ENCODE measurements at regions not wholly inside any gene's neighbourhood (a gene's known extent, or its start where the extent isn't known, plus 50 kb on each side); places are given as distances from the start of the nearest gene placed in this dataset.

DNA sequence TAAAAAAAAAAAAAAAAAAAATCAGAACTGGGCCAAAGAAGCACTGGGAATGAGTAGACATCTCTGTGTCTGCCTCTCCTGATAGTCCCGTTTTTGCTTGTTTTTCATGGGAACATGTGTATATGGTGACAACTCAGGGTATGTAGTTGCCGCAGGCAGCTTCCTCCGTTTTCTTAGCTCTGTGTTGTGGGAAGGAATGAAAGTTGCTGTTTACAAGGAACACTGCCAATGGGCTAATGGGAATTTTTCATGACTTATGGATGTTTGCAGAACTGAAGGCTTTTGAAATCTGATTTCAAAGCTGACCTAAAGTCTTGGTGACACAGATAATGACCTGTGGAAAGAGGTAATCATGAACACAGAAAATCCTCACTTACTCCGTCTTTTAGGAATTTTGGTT is 146.4 kb upstream of the BTG1 start:
- TF ChIP-seq, protein P1, sequence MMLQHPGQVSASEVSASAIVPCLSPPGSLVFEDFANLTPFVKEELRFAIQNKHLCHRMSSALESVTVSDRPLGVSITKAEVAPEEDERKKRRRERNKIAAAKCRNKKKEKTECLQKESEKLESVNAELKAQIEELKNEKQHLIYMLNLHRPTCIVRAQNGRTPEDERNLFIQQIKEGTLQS (IDR thresholded peaks at IDR 0.05) = no peak
- TF ChIP-seq EZH2phosphoT487 (IDR thresholded peaks at IDR 0.05; ENCODE audit: borderline replicate concordance) (no peak), EGR1 (IDR thresholded peaks at IDR 0.05; ENCODE audit: low read depth) (no peak), SIN3A (IDR thresholded peaks at IDR 0.05; ENCODE audit: low read depth) (no peak), SP1 (IDR thresholded peaks at IDR 0.05; ENCODE audit: low read depth) (no peak), FOSL1 (IDR thresholded peaks at IDR 0.05; ENCODE audit: low read depth) (no peak), CEBPB (IDR thresholded peaks at IDR 0.05; ENCODE audit: low read depth) (no peak), TCF7L2 (IDR thresholded peaks at IDR 0.05; ENCODE audit: borderline replicate concordance, extremely low read depth, insufficient read depth, insufficient read length) (no peak), YY1 (IDR thresholded peaks at IDR 0.05; ENCODE audit: extremely low read depth, insufficient replicate concordance, low read depth, low read length) (no peak), RAD21 (IDR thresholded peaks at IDR 0.05; ENCODE audit: low read depth) (no peak), JUND (IDR thresholded peaks at IDR 0.05) (no peak)
- TF ChIP-seq, protein P2, sequence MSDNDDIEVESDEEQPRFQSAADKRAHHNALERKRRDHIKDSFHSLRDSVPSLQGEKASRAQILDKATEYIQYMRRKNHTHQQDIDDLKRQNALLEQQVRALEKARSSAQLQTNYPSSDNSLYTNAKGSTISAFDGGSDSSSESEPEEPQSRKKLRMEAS (IDR thresholded peaks at IDR 0.05) = no peak
- TF ChIP-seq, protein P3, sequence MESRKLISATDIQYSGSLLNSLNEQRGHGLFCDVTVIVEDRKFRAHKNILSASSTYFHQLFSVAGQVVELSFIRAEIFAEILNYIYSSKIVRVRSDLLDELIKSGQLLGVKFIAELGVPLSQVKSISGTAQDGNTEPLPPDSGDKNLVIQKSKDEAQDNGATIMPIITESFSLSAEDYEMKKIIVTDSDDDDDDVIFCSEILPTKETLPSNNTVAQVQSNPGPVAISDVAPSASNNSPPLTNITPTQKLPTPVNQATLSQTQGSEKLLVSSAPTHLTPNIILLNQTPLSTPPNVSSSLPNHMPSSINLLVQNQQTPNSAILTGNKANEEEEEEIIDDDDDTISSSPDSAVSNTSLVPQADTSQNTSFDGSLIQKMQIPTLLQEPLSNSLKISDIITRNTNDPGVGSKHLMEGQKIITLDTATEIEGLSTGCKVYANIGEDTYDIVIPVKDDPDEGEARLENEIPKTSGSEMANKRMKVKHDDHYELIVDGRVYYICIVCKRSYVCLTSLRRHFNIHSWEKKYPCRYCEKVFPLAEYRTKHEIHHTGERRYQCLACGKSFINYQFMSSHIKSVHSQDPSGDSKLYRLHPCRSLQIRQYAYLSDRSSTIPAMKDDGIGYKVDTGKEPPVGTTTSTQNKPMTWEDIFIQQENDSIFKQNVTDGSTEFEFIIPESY (IDR thresholded peaks at IDR 0.05; ENCODE audit: extremely low read depth, insufficient replicate concordance, low read length) = no peak
- no peaks in the 10 kb centered on the region for H3K9me2 ChIP-seq (ENCODE audit: insufficient read depth)
- DNase-seq (ENCODE audit: low read depth, low spot score) = no peak
- peaks cover 0 to 8% of the 10 kb centered on the region in 2 experiments; a peak in 1 of 4 replicates for H3K4me1 ChIP-seq (ENCODE audit: control insufficient read depth in 1 of 2, insufficient read depth in 2 of 2, low read length in 2 of 2)
- H3K27ac ChIP-seq (ENCODE audit: low read depth, low read length) = no peak overlapping the region
- no peaks in the 10 kb centered on the region for H4K20me1 ChIP-seq (ENCODE audit: insufficient read depth)
- H3K4me2 ChIP-seq (ENCODE audit: low read length) = no peak overlapping the region
- no peak overlapping the region for H3K4me3 ChIP-seq (replicated peaks in 1 of 2; ENCODE audit: low read depth in 1 of 2, low read length in 2 of 2)
- H3K36me3 ChIP-seq (ENCODE audit: control insufficient read depth in 1 of 2, insufficient read depth in 2 of 2, low read length in 2 of 2) = no peaks in the 10 kb centered on the region
- H3K79me2 ChIP-seq (ENCODE audit: insufficient read depth, low read length) = no peaks in the 10 kb centered on the region
- ChIA-PET POLR2A (no interaction called here), RAD21 (ENCODE audit: low non-redundant PET in 1 of 2, low total read pairs in 2 of 2, uncharacterized antibody in 2 of 2, unreplicated experiment in 2 of 2) (no interaction called here), CTCF (no interaction called here)
- no peak overlapping the region for H2AFZ ChIP-seq (ENCODE audit: low read depth, low read length, poor library complexity, severe bottlenecking)
- H3K9me3 ChIP-seq (ENCODE audit: control insufficient read depth in 1 of 2, insufficient read depth in 1 of 2, low read depth in 1 of 2, low read length in 2 of 2) = no peaks in the 10 kb centered on the region
- no peak overlapping the region for H3K9ac ChIP-seq (ENCODE audit: low read length)
- intact Hi-C loops (cut with micrococcal nuclease) = no loop called here
- no peaks in the 10 kb centered on the region for H3K27me3 ChIP-seq (ENCODE audit: insufficient read depth, low read length)
- no TSS peak for BruUV-seq (replicated peaks)
- ATAC-seq = no peak

Measured in HCT116 (cell line).